Body of pancreas (tissue), 4 donors: ENCODE measurements at regions not wholly inside any gene's neighbourhood (a gene's known extent, or its start where the extent isn't known, plus 50 kb on each side); places are given as distances from the start of the nearest gene placed in this dataset.
A peak's percentile ranks its signal among the peaks of the same experiment; 100 is the strongest.

Experiments used
- ATAC-seq: fragments of 150-250 bp; one replicate; pipeline ENCODE4 v1.9.1; 2016
- DNase-seq, 4 donors: peaks; one replicate each; pipeline ENCODE4 v3.0.0-alpha.2; 2019
- H3K27ac ChIP-seq, 4 donors: fragments of 200-600 bp; sonication (generic); 1 replicate in 3 of 4; 2 replicates in 1 of 4; pipeline versions ENCODE4 v1.5.1 to v1.6.1; 2016 to 2019; ENCODE audit warnings: mild to moderate bottlenecking in 1 of 4, mixed read lengths in 1 of 4, moderate library complexity in 1 of 4
- H3K27me3 ChIP-seq, 2 donors: fragments of 200-600 bp; sonication (generic); one replicate each; pipeline ENCODE4 v1.6.0; 2016; ENCODE audit warnings: mild to moderate bottlenecking in 1 of 2
- H3K36me3 ChIP-seq, 2 donors: fragments of 200-600 bp; sonication (generic); replicated peaks in 1 of 2; 2 replicates each; pipeline ENCODE4 v1.5.1; 2016; ENCODE audit warnings: low read depth in 2 of 2; ENCODE audit not compliant: insufficient read depth in 1 of 2
- H3K4me1 ChIP-seq: fragments of 200-600 bp; sonication (generic); one replicate; pipeline ENCODE4 v1.6.0; 2016
- H3K4me3 ChIP-seq, 2 donors: fragments of 200-600 bp; sonication (generic); 1 replicate in 1 of 2; 2 replicates in 1 of 2; pipeline ENCODE4 v1.5.1; 2016 to 2019
- H3K9me3 ChIP-seq, 3 donors: fragments of 200-600 bp; sonication (generic); 1 replicate in 2 of 3; 2 replicates in 1 of 3; pipeline ENCODE4 v1.5.1; 2016
- CTCF ChIP-seq, 7 experiments: fragments of 450-650 bp in 4 of 7; fragments of 200-600 bp in 3 of 7; sonication (generic) in 3 of 7; IDR thresholded peaks; one replicate each; pipeline ENCODE4 v1.5.1; 2016 to 2019; ENCODE audit warnings: antibody characterized with exemption in 7 of 7
- POLR2A ChIP-seq, 3 donors: fragments of 450-650 bp; IDR thresholded peaks; one replicate each; pipeline ENCODE4 v1.6.1; 2016; ENCODE audit warnings: antibody characterized with exemption in 3 of 3, mild to moderate bottlenecking in 2 of 3
- WGBS, 2 donors: methylation state at CpG; one replicate each; pipeline ENCODE4 v1.1.5; 2017; 5-methylcytosine and 5-hydroxymethylcytosine counted together
- intact Hi-C: fragments of 100-400 bp; cut with DNase I; formaldehyde crosslinking; loops from one replicate; pipeline ENCODE4 v1.15.1; 2023

DNA sequence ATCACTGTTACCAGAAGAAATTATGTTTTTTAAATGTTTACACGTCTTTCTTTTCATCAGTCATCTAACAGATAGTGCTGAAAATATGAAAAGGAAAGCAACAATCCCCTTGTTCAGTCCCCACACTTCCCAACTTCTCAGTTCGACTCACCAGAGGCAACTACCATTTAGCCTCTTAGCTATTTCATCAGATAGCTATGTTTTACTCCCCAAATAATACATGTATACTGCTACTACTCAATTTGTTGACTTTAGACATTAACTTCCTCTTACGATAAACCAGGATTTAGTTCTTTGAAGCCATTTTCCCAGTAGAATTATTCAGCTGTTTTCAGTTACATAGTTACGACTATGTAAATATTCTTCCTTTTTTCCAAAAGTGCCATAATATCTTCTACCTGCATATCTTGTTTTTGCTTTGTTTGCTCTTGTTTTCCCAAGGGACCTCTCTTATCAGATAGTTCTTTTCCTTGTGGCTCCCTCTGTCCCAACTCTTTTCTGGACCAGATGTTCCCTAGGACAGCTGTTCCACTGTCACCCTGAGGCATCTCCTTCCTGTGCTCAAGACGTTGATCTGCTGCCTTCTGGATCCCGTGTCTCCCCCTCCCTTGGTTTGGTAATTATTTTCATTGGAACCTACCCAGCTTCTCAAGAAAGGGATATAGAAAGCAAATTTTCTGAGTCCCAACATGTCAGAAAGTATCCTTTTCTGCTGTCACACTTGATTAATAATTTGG, 289.3 kb upstream of the TANK start:
- no peak overlapping the region for H3K27ac ChIP-seq
- intact Hi-C loops, result no loop called here
- no peak for TF ChIP-seq CTCF (IDR thresholded peaks at IDR 0.05)
- no peak for TF ChIP-seq POLR2A (IDR thresholded peaks at IDR 0.05)

GRCh38 chr2:160871953-160872352, 288.3 kb upstream of the TANK start:
- no peaks in the 10 kb centered on the region for H3K27me3 ChIP-seq
- no peaks in the 10 kb centered on the region for H3K36me3 ChIP-seq
- intact Hi-C loops, result no loop called here
- whole genome bisulfite sequencing, 2 donors, result 89 to 93% methylated on average over 7 of the region's 7 CpGs
- DNase-seq, result no peak
- H3K27ac ChIP-seq, result no peak overlapping the region
- H3K4me3 ChIP-seq, result no peak overlapping the region
- no peak for TF ChIP-seq CTCF (IDR thresholded peaks at IDR 0.05)
- TF ChIP-seq POLR2A (IDR thresholded peaks at IDR 0.05), result no peak
- no peak for ATAC-seq
- no peaks in the 10 kb centered on the region for H3K4me1 ChIP-seq
- no peaks in the 10 kb centered on the region for H3K9me3 ChIP-seq

More for the DNA sequence above, 289.3 kb upstream of the TANK start:
- DNase-seq (no peak), ATAC-seq (peak; percentile 19)
- Histone ChIP-seq H3K4me3 (no peak overlapping the region), H3K4me1 (no peaks in the 10 kb centered on the region), H3K27me3 (no peaks in the 10 kb centered on the region), H3K36me3 (no peaks in the 10 kb centered on the region), H3K9me3 (no peaks in the 10 kb centered on the region)
- 25 to 34% methylated on average over 6 of the region's 6 CpGs for WGBS, 2 donors

DNA sequence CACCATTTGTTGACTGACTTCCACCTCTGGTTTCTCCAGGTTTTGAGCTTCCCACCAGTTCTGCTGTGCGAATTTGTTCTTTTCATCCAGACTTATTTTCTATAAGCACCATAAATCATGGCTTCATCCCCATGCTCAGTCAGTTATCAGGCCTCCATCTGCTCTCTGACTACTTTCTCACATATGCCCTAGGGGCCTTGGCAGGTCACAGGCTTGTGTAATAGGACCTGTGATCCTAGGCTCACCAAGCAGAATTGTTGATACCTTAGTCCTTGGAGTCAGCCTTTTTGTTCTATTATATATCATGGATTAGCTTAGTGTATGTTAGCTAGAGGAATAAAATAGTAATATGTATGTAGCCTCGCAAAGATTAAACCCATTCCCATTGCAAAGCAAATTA, 284.2 kb upstream of the TANK start:
- no peak for TF ChIP-seq POLR2A (IDR thresholded peaks at IDR 0.05)
- no peak for TF ChIP-seq CTCF (IDR thresholded peaks at IDR 0.05)
- 72 to 88% methylated on average over 2 of the region's 2 CpGs for WGBS, 2 donors
- intact Hi-C loops, result no loop called here
- H3K9me3 ChIP-seq, result no peaks in the 10 kb centered on the region
- no peak for DNase-seq
- no peaks in the 10 kb centered on the region for H3K27me3 ChIP-seq
- H3K36me3 ChIP-seq, result no peaks in the 10 kb centered on the region
- no peaks in the 10 kb centered on the region for H3K4me1 ChIP-seq
- no peak for ATAC-seq
- no peak overlapping the region for H3K4me3 ChIP-seq
- no peak overlapping the region for H3K27ac ChIP-seq

DNA sequence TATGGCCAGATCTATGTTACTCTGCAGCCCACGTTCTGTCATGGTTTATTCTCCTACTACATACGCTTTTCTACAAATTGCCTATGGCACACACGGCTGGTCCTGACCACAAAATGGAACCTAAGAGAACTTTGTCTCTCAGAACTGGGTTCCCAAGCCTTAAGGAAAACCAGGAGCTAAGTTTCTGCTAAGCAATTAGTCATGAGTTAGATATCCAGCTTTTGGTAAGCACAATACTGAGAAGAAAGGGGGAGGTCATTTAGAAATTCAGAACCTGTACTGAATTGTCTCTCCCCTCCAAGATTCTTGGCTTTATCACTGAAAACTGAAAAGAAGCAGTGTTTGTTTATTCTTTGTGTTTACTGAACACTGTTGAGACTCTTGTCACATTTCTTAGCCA, 283.5 kb upstream of the TANK start:
- WGBS, 2 donors, result 63 to 70% methylated on average over 3 of the region's 3 CpGs
- no peak for ATAC-seq

More for the DNA sequence above, 283.5 kb upstream of the TANK start:
- Histone ChIP-seq H3K27me3 (no peaks in the 10 kb centered on the region), H3K4me3 (no peak overlapping the region), H3K36me3 (no peaks in the 10 kb centered on the region), H3K4me1 (no peaks in the 10 kb centered on the region), H3K9me3 (no peaks in the 10 kb centered on the region), H3K27ac (no peak overlapping the region)
- intact Hi-C loops, result no loop called here
- TF ChIP-seq POLR2A (IDR thresholded peaks at IDR 0.05) (no peak), CTCF (IDR thresholded peaks at IDR 0.05) (no peak)
- no peak for DNase-seq
